CD4-positive, alpha-beta T cell treated with Interferon gamma for 1 hour (primary cell): ENCODE measurements at regions not wholly inside any gene's neighbourhood (a gene's known extent, or its start where the extent isn't known, plus 50 kb on each side); places are given as distances from the start of the nearest gene placed in this dataset.
"Not testable (repeated sequence)": the region's sequence is repeated elsewhere in the genome, so short reads cannot be mapped to it uniquely, and the experiment has no call there.

Experiments
- DNase-seq: peaks from one replicate; pipeline ENCODE4 v3.0.0-alpha.2; 2020

DNA sequence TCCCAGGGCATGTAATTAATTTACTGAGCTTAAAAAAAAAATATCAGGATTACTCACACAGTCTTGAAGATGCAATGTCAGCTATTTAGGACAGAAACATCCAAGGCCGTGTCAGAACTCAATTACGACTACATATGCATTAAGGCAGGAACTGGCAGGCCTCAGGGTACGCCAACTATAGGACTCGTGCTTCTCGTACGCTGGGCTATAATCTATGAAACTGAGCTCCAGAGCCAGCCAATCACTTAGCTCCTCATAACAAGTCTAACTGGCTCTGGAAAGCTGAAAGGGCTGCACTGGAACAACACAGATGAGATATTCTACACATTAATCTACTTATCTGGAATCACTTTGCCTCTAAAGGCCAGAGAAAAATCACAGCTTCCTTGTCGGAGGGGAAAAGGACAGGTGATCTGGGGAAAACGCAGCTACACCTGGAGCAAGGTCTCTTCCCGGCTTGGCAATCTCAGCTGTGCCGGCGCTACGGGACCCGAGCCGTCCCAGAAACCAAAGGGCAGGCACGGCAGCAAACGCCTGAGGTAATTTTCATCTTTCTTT is 212.0 kb downstream of the DEPDC1B start:
- DNase-seq, result no peak

DNA sequence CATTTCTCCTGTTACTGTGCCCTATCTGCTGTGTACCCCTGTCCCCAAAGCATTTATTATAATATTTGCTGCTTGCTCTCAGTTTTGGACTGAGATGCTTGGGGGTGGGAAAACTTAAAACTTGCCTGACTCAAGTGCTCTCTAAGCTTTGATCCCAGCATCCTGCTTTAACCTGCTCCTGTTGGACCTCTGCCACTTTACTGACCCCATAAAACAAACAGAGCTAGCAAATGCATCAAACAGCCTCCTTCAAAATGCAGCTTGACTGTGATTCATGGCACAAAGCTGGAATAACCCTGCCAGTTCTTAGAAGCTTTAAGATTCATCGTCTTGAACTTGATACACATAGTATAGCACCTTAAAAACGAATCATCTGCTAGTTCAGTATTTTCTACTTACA is 212.5 kb downstream of the DEPDC1B start:
- DNase-seq, result no peak

DNA sequence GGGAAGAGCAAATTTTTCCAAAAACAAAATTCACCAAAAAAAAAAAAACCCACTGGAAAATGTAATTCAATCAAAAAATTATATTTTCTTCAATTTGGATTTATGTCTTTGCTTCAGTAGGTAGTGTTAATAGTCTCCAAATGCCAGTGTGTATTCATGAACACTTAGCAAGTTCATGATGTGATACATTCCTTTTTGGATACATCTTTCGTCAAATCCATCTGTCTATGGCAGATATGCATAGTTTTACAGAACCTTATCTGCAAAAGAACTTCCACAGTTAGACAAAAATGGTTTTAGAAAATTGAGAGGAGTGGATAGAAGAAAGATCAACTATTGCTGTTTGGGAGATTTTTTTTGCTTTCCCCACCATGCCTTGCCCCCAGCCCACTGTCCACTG is 214.6 kb downstream of the DEPDC1B start:
- no peak for DNase-seq

DNA sequence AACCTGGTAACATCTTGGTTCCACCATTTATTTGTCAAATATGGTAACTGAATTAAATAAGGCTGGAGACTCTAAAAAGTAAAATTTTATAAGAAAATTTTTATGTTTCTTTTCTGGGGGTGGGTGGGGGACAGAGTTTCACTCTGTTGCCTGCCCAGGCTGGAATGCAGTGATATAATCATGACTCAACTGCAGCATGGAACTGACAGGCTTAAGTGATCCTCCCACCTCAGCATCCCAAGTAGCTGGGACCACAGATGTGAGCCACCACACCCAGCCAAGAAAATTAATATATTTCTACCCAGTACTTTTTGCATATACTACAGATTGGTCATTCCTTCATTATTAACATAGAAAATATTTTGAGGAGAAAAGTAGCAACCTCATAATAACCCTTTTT is 216.9 kb downstream of the DEPDC1B start:
- DNase-seq, result no peak

DNA sequence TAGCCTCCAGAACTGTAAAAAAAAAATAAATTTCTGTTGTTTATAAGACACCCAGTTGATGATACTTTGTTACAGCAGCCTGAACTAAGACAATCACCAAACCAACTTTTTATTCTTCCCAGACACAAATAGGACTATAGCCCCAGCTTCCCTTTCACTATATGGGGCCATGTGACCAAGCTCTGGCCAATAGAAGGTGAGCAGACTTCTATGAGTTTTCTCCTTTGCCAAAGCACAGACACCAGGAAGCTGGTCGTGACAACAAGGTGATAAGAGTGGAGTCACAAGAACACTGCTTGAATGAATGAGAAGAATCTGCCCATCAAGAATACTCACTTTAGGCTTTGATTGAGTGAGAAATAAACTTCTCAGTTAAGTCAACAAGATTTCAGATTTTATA is 217.7 kb downstream of the DEPDC1B start:
- no peak for DNase-seq

DNA sequence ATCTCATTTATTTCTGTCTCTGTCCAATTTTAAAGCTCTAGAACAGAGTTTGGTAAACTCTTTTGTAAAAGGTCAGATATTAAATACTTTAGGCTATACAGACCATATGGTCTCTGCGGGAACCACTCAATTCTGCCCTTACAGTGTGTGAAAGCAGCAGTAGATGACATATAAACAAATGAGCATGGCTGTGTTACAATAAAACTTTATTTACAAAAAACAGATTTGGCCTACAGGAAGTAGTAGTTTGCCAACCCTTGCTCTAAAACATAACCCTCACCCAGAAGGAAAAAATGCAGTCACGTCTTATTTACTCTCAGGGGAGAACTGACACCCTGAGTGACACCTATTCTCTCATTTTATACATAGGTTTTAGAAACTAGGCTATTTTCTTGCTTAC is 220.4 kb downstream of the DEPDC1B start:
- no peak for DNase-seq

DNA sequence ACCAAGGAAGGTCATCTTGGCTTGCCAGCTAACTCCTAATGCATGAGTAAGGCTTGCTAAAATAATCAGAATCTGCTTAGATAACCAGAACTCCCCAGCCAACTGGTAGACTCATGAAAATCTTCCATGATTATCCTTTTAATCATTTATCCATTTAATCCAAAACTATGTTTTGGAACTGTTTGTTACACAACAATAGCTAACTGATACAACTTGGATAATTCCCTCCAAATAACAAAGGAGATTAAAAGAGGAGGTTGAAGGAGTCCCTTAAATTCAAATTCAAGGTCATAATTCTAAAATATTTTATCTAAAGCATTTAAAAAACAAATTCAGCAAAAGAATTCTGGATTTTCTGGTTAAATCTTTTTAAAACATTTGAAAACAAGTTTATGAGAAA is 222.1 kb downstream of the DEPDC1B start:
- DNase-seq, result no peak

DNA sequence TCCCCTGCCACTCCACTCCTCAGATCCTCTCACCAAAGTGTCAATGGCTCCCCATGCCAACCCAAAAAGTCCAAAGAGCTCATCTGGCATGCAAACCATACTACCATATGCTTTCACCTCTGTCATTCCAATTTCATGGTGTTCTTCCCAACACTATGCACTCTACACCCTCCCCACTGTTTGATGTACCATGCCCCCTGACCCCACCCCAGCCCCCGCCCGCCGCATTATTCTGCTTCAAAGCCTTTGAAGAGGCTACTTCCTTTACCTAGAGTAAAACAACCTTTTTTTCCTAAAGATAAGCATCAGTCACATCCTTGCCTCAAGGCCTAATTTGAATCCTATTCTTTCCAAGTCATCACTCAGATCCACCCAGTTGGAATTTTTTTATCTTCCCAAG is 226.3 kb downstream of the DEPDC1B start:
- no peak for DNase-seq

DNA sequence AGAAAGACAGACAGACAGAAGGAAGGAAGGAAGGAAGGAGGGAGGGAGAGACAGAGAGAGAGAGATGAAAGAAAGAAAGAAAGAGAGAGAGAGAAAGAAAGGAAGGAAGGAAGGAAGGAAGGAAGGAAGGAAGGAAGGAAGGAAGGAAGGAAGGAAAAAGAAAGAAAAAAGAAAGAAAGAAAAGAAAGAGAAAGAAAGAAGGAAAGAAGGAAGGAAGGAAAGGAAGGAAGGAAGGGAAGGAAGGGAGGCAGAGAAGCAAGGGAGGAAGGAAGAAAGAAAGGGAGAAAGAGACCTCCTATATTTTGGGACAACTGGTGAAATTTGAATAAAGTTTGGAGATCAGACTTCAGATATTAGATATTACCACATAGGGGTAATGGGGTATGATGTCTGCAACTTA is 226.9 kb downstream of the DEPDC1B start:
- not testable (repeated sequence) for DNase-seq

DNA sequence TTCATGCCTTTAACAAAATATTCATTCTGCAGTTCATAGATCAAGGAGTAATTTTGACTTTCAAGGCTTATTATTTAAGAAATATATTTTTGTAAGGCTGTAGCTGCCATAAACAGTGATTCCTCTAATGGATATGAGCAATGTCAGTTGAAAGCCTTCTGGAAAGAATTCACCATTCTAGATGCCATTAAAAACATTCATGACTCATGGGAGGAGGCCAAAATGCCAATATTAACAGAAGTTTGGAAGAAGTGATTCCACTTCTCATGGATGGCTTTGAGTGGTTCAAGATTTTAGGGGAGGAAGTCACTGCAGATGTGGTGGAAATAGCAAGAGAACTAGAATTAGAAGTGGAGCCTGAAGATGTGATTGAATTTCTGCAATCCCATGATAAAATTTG is 229.1 kb downstream of the DEPDC1B start:
- DNase-seq, result no peak

DNA sequence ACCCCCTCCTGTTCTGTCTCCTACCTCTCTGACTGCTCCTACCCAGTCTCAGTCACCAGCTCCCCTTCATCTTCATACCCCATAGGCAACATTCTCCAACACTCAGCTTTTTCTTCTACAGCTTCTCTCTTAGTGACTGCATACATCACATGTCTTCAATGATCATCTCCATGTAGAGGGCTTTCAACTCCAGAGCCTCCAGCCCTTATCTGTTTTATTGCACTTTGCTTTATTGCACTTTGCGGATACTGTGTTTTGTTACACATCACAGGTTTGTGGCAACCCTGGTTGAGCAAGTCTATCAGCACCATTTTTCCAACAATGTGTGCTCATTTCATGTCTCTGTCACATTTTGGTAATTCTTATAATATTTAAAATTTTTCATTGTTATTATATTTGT is 230.7 kb downstream of the DEPDC1B start:
- no peak for DNase-seq

DNA sequence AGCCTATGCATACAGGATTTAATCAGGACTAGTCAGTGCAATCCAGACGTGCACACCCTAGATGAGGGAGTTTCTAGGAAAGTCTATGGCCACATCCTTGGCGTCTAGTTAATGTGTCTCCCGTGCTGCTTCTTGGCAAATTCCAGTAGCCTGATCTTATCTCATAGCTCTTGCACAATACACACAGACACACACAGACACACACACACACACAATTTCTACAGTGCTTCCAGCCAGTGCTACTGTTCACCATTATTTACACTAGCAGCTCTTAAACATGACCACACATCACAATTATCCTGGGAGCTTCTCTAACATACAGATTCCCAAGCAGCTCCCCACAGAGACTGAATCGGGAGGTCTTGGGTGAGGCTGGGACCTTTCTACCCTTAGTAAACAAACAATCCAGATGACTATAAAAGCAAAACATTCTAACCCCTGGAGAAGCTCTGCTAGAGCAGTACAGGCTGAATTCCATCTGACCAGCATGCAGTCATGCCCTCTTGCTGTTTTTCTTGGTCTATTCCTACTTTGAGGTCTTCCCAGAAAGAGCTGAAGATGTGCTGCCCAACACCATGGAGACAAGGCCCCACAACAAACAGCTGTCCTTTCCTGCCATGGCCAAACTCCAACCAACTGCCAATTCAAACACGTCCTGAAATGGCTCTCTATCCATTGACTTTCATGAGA is 236.6 kb downstream of the DEPDC1B start:
- DNase-seq, result no peak

DNA sequence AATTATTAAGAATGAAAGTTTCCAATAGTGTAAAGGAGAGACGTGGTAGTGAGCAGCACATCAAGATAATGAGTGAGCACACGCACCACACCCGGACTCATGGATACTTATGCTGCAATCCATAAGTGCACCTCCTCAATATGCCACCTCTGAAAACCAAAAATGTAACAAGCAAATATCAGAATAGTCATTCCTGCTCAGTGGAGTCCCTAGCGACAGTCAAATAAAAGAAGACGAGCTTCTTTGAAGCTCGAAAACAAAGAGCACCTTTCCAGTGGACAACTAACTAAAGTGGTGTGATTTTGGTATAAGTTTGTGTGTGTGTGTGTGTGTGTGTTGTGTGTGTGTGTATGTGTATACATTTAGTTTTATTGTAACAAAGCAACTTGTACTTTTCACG is 241.3 kb downstream of the DEPDC1B start:
- DNase-seq, result no peak

DNA sequence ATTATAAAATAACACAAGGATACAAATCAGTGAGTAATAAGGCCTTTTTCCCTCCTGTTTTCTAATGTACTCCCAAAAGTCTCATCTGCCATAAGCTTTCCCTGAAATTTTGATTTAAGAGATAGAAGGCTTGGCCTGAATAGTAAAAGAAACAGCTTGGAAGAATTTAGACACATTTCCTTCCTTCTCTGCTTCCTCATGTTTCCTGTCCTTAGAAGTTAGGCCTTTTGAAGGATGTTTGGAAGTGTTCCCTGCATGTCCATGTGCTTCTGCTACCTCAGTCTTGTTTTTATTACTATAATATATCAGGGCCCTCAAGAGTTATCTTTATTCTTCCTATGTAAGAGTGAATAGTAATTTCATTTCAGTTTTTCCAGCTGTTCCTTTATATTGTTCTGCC is 242.7 kb downstream of the DEPDC1B start:
- no peak for DNase-seq

DNA sequence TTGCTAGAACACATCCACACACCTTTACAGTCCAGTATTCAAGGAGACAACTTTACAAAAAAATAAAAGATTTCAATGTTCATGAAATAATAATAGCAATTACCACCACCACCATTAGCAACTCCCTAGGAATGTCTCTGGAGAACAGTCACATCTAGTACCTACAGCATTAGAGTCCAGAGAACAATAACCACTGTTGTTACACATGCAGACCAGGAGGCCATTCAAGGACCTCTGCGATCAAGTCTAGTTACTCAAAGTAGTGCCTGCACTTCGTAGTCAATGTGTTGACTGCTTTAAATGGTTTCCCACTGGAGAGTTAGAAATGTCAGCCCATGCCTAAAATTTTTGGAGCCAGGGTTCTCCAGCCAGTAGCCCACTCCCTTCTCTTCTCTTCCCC is 244.4 kb downstream of the DEPDC1B start:
- DNase-seq, result no peak

DNA sequence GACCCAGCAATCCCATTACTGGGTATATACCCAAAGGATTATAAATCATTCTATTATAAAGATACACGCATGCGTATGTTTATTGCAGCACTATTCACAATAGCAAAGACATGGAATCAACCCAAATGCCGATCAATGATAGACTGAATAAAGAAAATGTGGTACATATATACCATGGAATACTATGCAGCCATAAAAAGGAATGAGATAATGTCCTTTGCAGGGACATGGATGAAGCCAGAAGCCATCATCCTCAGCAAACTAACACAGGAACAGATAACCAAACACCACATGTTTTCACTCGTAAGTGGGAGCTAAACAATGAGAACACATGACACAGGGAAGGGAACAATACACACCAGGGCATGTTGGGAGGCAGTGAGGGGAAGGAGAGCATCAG is 245.7 kb downstream of the DEPDC1B start:
- DNase-seq, result not testable (repeated sequence)

DNA sequence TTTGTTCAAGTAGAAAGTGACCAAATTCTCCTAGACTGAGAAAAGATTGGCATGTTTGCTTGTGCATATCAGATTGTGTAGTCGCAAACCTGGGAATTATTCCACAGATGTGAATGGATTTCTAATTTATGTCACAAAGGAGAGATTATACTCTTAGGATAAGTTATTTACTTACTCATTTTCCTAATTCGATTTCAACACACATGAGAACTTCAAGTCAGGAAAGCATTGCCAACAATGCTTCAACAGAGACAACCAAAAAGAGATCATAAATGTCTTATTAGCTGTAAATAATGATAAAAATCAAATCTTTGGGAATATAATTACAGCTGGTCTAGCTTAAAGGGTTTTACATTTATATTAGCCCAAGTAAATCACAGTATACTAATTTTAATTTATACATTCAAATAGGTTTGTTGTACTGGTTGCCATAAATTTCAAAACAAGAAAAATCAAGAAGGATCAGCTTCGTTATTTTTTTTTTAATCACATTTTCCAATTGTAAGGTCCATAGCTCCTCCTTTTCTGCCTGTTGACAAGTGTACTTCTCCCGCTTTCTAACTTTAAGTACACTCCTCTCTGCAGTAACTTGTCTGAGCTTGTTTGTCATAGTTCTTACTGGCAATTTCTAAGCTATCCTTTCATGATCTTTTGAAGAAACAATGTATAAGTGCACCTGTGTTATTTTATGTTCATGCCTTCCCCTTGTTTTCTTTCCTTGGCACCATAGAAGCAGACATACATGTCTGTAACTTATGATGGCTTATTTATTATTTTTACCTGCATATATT is 246.6 kb downstream of the DEPDC1B start:
- DNase-seq, result no peak

DNA sequence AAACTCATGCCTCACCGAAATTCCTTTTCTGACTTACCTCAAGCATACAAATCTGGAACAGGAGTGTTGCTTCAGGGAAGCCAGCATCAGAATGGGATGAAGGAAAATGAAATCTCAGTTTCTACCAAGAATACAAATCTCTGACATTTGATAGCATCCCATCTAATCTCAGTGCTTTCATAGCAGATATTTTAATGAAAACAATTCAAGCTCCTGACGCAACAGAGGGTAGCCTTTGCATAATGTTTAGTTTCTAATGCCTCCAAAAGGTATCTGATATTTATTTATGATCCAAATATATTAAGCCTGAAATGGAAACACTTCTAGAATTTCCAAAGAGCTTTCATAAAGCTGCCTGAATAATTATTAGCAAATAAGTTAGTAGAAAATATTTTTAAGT is 251.4 kb downstream of the DEPDC1B start:
- no peak for DNase-seq

DNA sequence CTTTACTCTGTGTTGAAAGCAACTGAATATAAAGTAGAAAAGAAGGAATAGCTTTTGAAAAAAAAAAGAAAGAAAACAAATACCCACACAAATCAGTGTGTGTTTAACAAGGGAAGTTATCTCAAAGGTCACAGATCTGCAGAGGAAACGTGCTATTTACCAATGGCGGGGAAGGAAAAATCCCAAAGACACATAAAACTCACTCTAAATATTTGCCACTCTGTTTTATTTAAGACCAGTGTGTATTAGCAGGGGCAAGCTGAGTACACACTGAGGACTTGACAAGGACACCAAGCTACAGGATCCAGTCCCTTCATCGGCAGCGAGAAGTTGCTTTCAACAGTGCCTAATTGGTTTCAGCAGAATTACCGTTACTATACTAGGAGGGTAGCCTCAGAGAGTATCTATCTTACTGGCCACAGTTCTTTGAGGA is 252.5 kb downstream of the DEPDC1B start:
- DNase-seq, result no peak

DNA sequence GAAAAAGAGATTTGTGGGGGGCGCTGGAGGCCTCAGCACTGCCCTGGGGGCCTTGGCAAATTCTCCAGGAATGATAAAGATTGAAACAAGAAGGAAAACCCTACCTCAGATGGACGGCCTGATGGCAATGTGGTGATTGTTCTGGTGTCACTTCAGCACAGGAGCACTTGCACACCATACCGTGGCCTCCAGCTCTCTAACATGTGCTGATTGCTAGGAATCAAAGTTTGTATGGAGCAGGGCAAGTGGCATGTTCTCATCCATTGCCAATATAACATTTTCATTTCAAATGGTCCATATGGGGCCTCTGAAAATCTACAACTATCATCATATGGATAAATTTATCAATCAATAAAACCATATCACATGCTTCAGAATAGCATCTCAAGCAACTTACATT is 253.0 kb downstream of the DEPDC1B start:
- no peak for DNase-seq

DNA sequence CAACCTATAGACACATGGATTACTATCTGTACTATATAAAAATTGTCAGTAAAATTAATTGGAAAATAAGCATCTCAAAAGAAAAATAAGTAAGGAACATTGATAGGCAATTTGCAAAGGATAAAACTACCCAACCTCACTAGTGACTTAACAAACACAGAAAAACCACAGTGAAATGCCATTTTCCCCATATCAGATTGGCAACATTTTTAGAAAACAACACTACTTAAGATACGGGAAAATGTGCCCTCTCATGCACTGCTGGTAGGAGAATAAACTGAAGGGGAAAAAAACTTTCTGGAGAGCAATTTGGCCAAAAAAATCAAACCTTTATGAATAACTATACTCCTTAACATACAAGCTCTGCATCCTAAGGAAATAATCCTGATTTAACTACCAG is 254.0 kb downstream of the DEPDC1B start:
- no peak for DNase-seq

DNA sequence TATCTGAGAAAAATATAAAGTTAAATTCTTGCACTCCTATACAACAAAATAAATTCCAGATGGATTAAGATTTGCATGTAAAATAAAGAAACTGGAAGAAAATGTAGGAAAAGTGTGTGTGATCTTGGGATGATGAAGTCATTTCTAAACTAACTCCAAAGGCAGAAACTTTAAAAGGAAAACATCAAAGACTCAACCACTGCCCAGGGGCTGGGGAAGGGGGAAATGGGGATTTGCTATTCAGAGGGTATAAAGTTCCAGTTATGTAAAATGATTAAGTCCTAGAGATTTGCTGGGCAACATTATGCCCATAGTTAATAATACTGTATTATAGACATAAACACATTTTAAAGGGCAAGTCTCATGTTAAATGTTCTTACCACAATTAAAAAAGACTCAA is 254.5 kb downstream of the DEPDC1B start:
- DNase-seq, result no peak

DNA sequence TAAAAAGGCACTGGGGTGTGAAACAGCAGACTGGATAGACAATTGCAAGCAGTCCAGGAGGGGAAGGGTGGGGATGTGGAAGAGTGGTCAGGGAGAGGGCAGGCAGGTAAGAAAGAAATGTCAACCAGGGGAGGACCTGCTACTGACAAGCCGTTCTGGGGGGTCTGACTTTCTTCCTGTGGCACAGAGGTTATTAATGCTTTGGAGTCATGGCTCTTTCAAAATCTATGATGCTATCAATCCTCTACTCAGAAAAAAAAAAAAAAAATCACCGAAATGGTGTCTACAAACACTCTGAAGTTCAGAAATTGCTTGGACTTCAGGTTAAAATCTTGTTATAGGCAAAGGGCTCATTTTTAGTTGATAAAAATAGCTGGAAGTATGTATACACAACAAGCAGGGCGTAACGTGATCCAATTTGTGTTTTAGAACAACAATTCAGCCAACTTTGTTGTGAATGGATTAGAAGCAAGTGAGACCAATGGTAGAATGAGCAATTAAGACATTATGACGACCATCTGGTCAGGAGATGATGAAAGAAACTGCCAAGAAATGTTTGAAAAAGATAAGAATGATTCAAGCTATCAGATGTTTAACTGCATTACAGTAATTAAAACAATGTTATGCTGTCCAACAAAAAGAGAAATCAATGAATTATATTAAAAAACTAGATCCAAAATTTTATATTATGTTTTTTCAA is 255.2 kb downstream of the DEPDC1B start:
- no peak for DNase-seq

DNA sequence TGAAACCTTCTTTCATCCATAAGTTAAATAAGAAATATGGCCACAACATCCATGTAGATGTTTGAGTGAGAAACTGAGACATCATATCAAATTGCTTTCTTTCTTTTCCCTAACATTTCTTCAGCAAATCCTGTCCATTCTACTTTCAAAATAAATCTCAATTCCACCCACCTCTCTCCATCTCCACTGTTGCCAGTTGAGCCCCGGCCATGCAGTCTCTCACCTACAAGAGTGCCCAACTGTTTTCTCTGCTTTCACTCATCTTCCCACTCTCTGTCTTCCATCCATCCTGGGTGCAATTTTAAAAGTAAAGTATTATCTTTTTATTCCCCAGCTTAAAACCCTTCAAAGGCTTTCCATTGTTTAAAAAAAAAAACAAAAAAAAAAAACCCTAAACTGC is 260.4 kb downstream of the DEPDC1B start:
- DNase-seq, result no peak
